Left lung (tissue), 4 donors: ENCODE measurements at regions not wholly inside any gene's neighbourhood (a gene's known extent, or its start where the extent isn't known, plus 50 kb on each side); places are given as distances from the start of the nearest gene placed in this dataset.

Experiments used
- ATAC-seq: fragments of 200-7000 bp; cut with Tn5 transposase; one replicate; pipeline ENCODE4 v1.9.1; 2020; ENCODE audit warnings: moderate library complexity
- DNase-seq, 4 donors: peaks; one replicate each; pipeline ENCODE4 v3.0.0-alpha.2; 2013 to 2020
- H3K27ac ChIP-seq, 2 donors: fragments of 200-600 bp; sonication (generic) in 1 of 2; one replicate each; pipeline versions ENCODE4 v1.5.0 to v1.8.0; 2020 to 2021
- H3K27me3 ChIP-seq, 2 donors: fragments of 200-600 bp; sonication (generic) in 1 of 2; one replicate each; pipeline versions ENCODE4 v1.5.0 to v1.8.0; 2020 to 2021
- H3K36me3 ChIP-seq, 2 donors: fragments of 200-600 bp; sonication (generic) in 1 of 2; one replicate each; pipeline versions ENCODE4 v1.5.0 to v1.8.0; 2020 to 2021
- H3K4me1 ChIP-seq, 2 donors: fragments of 200-600 bp; one replicate each; pipeline ENCODE4 v1.8.0; 2021
- H3K4me3 ChIP-seq, 2 donors: fragments of 200-600 bp; sonication (generic) in 1 of 2; one replicate each; pipeline versions ENCODE4 v1.5.0 to v1.8.0; 2020 to 2021; ENCODE audit warnings: mild to moderate bottlenecking in 1 of 2
- H3K9me3 ChIP-seq, 2 donors: fragments of 200-600 bp; sonication (generic) in 1 of 2; one replicate each; pipeline versions ENCODE4 v1.5.0 to v1.8.0; 2020 to 2021
- intact Hi-C, 2 donors: fragments of 100-400 bp; cut with DNase I; formaldehyde crosslinking; loops; one replicate each; pipeline versions ENCODE4 v1.11.2 to v1.14.2; 2022
- TF ChIP-seq, protein P1 (sequence below), 2 donors: fragments of 200-600 bp; sonication (generic) in 1 of 2; IDR thresholded peaks; one replicate each; pipeline versions ENCODE4 v1.5.0 to v1.8.0; 2021; ENCODE audit warnings: antibody characterized with exemption in 2 of 2
- donor health status: DM: no; HTN: yes; CAD: no.
- donor health status: DM: no; HTN: no; CAD: no.

DNA sequence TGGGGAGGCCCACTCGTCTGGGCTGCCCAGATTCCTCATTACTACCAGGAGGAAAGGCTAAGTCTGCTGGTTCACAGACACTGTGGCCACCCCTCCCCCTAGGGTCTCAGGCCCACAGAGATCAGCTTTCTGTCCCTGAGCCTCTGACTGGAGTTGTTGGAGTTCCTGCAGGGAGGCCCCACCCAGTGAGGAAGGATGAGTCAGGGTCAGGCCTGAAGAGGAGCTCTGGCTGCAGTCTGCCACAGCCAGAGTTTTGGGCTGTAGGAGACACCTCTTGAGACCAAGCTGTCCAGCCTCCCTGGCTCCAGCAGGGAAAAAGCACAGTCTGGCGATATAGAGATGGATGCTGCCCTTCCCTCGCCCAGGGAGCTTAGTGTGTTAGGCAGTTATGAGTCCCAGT is 720.9 kb upstream of the SEMA6D start:
- H3K9me3 ChIP-seq: peaks cover 0 to 43% of the 10 kb centered on the region in 2 donors
- H3K4me3 ChIP-seq: no peak overlapping the region
- intact Hi-C loops: no loop called here
- no peaks in the 10 kb centered on the region for H3K36me3 ChIP-seq
- no peaks in the 10 kb centered on the region for H3K27me3 ChIP-seq
- TF ChIP-seq, protein P1, sequence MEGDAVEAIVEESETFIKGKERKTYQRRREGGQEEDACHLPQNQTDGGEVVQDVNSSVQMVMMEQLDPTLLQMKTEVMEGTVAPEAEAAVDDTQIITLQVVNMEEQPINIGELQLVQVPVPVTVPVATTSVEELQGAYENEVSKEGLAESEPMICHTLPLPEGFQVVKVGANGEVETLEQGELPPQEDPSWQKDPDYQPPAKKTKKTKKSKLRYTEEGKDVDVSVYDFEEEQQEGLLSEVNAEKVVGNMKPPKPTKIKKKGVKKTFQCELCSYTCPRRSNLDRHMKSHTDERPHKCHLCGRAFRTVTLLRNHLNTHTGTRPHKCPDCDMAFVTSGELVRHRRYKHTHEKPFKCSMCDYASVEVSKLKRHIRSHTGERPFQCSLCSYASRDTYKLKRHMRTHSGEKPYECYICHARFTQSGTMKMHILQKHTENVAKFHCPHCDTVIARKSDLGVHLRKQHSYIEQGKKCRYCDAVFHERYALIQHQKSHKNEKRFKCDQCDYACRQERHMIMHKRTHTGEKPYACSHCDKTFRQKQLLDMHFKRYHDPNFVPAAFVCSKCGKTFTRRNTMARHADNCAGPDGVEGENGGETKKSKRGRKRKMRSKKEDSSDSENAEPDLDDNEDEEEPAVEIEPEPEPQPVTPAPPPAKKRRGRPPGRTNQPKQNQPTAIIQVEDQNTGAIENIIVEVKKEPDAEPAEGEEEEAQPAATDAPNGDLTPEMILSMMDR (IDR thresholded peaks at IDR 0.05): no peak
- ATAC-seq (no peak), DNase-seq (no peak)
- no peaks in the 10 kb centered on the region for H3K4me1 ChIP-seq
- no peak overlapping the region for H3K27ac ChIP-seq

DNA sequence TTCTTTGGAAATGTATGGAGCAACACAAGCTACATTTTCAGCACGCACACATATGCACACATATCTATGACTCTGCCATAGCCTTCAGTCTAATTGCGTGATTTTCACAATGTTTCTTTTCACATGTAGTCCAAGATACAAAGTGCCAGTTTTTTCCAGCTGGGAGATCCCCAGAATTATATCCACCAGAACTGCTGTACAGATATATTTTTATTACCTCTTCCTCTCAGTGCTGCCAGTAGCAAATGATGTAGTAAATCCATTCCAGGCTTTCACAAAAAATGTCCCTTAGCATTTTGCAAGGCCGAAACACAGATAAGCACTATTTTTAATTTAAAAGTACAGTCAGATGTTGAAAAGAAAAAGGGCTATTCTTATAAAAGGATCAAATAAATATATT is 719.8 kb upstream of the SEMA6D start:
- Histone ChIP-seq H3K27ac (no peak overlapping the region), H3K27me3 (no peaks in the 10 kb centered on the region), H3K9me3 (peaks cover 0 to 43% of the 10 kb centered on the region in 2 donors), H3K4me1 (no peaks in the 10 kb centered on the region), H3K4me3 (no peak overlapping the region), H3K36me3 (no peaks in the 10 kb centered on the region)
- TF ChIP-seq, protein P1 (IDR thresholded peaks at IDR 0.05): no peak
- intact Hi-C loops: no loop called here
- ATAC-seq (no peak), DNase-seq (no peak)

DNA sequence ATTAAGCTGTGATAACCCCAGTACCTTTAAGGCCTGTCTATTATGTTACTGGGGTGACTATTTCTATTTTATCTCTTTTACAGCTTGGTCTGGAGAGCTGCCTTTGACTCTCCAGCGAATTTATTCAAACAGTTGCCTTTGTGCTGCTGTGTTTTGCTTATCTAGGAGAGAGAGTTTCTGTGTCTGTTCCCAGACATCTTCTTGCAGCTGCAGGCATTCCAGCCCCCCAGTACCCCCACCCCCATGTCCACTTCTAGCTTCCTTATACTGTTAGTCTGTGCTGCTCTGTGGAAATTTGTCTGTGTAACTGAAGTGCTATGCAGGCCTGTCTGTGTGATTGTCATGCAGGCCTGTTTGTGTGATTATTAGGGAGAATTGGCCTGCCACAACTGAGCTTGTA is 713.7 kb upstream of the SEMA6D start:
- DNase-seq: no peak
- H3K4me3 ChIP-seq: no peak overlapping the region
- intact Hi-C loops: no loop called here
- TF ChIP-seq, protein P1 (IDR thresholded peaks at IDR 0.05): no peak
- H3K9me3 ChIP-seq: peaks cover 0 to 42% of the 10 kb centered on the region in 2 donors
- H3K27ac ChIP-seq: no peak overlapping the region
- no peaks in the 10 kb centered on the region for H3K27me3 ChIP-seq
- H3K36me3 ChIP-seq: no peaks in the 10 kb centered on the region
- no peaks in the 10 kb centered on the region for H3K4me1 ChIP-seq
- ATAC-seq: no peak

DNA sequence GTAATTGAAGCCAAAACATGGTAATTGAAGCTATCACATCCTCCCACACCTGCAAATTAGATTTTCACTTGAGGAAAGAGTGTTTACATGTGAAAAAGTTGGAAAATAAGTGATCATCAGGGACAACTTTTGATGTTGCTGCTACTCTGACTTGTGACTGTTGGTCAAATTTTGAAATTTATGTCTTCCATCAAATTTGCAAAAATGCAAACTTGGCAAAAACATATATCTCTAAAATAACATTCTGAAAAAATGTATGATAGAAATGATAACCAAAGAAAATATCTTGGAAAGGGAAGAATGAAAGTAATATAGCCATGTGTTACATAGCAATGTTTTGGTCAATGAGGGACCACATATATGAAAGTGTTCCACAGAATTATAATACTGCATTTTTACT is 703.9 kb upstream of the SEMA6D start:
- DNase-seq (no peak), ATAC-seq (no peak)
- H3K27ac ChIP-seq: no peak overlapping the region
- H3K9me3 ChIP-seq: peaks cover 0 to 17% of the 10 kb centered on the region in 2 donors
- H3K36me3 ChIP-seq: no peaks in the 10 kb centered on the region
- TF ChIP-seq, protein P1 (IDR thresholded peaks at IDR 0.05): no peak
- H3K4me1 ChIP-seq: no peaks in the 10 kb centered on the region
- H3K27me3 ChIP-seq: no peaks in the 10 kb centered on the region
- intact Hi-C loops: no loop called here
- no peak overlapping the region for H3K4me3 ChIP-seq

DNA sequence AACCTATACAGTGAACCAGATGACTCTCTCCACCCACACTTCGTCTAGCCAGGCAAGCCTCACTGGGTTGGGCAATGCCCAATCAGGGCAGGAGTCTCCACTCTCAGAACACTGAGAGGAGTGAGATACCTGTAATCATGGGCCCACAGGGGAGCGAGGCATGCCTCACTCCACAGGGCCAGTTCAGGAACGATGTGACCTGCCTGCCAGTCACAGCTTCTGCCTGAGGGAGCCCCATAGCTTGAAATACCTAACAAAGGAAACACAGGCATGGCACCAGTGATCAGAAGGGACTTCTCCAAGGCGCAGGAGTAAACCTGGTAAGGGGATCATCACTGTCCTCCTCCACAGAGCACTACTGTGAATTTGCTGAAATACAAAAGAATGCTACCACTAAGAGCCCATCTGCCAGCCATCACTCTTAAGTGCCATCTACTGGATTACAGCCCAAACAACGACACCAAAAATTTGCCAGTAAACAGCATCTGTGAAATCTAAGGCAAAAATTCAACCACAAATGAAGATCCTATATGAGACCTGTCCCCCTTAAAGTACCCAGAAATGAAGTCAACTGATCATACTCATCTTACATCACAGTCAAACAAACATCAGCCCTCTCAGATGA is 689.9 kb upstream of the SEMA6D start:
- Histone ChIP-seq H3K27ac (no peak overlapping the region), H3K4me1 (no peaks in the 10 kb centered on the region), H3K27me3 (no peaks in the 10 kb centered on the region), H3K9me3 (peaks cover 0 to 6% of the 10 kb centered on the region in 2 donors), H3K36me3 (no peaks in the 10 kb centered on the region), H3K4me3 (no peak overlapping the region)
- intact Hi-C loops: no loop called here
- TF ChIP-seq, protein P1 (IDR thresholded peaks at IDR 0.05): no peak
- ATAC-seq (no peak), DNase-seq (peak in 1 of 4 donors; percentile 1)
